Gastrocnemius medialis (tissue), 4 donors: ENCODE measurements at regions not wholly inside any gene's neighbourhood (a gene's known extent, or its start where the extent isn't known, plus 50 kb on each side); places are given as distances from the start of the nearest gene placed in this dataset.

ENCODE experiments used
- POLR2A ChIP-seq, 2 donors: fragments of 450-650 bp; IDR thresholded peaks; one replicate each; pipeline ENCODE4 v1.6.1; 2017; ENCODE audit warnings: antibody characterized with exemption in 2 of 2, mild to moderate bottlenecking in 2 of 2, moderate library complexity in 2 of 2
- TF ChIP-seq, protein P1 (sequence below), 5 experiments: fragments of 450-650 bp in 3 of 5; fragments of 200-600 bp in 2 of 5; sonication (generic) in 2 of 5; IDR thresholded peaks in 4 of 5; conservative IDR thresholded peaks in 1 of 5; 1 replicate in 4 of 5; 2 replicates in 1 of 5; pipeline ENCODE4 v1.5.1; 2016 to 2019; ENCODE audit warnings: antibody characterized with exemption in 5 of 5, mild to moderate bottlenecking in 3 of 5, moderate library complexity in 3 of 5

DNA sequence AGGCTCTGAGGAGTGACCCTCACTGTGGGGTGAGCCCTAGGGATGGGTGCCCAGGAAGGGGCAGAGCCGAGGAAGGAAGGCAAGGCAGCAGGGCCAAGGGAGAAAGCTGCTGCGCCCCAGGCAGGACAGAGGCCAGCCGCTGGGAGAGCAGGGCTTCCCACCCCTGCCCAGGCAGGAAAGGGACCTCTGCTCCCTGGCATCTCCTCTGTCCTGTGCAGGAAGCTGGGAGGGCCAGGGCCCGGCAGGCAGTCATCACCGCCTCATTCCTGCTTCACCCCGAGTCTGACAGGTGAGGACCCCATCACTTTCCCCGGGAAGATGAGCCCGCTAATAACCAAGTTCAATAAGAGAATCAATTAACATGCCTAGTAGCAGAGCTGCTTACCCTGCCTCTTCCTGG, 81.3 kb downstream of the EDN3 start:
- no peak for TF ChIP-seq POLR2A (IDR thresholded peaks at IDR 0.05)
- TF ChIP-seq, protein P1, sequence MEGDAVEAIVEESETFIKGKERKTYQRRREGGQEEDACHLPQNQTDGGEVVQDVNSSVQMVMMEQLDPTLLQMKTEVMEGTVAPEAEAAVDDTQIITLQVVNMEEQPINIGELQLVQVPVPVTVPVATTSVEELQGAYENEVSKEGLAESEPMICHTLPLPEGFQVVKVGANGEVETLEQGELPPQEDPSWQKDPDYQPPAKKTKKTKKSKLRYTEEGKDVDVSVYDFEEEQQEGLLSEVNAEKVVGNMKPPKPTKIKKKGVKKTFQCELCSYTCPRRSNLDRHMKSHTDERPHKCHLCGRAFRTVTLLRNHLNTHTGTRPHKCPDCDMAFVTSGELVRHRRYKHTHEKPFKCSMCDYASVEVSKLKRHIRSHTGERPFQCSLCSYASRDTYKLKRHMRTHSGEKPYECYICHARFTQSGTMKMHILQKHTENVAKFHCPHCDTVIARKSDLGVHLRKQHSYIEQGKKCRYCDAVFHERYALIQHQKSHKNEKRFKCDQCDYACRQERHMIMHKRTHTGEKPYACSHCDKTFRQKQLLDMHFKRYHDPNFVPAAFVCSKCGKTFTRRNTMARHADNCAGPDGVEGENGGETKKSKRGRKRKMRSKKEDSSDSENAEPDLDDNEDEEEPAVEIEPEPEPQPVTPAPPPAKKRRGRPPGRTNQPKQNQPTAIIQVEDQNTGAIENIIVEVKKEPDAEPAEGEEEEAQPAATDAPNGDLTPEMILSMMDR (IDR thresholded peaks at IDR 0.05 in 4 of 5, conservative IDR thresholded peaks at IDR 0.05 in 1 of 5) = no peak
